IPS DF 19.7 (cell line): ENCODE measurements at regions not wholly inside any gene's neighbourhood (a gene's known extent, or its start where the extent isn't known, plus 50 kb on each side); places are given as distances from the start of the nearest gene placed in this dataset.

Source experiments
- DNase-seq: peaks from one replicate; pipeline ENCODE4 v3.0.0-alpha.2; 2013; ENCODE audit warnings: low read depth, low spot score

GRCh38 chr5:34502581-34502980, 153.5 kb upstream of the RAI14 start:
- no peak for DNase-seq

GRCh38 chr5:34503379-34504253, 152.5 kb upstream of the RAI14 start:
- DNase-seq, result no peak

- DNase-seq, result no peak
Observed at GRCh38 chr5:34504967-34505366, 151.2 kb upstream of the RAI14 start.

GRCh38 chr5:34505731-34506130, 150.4 kb upstream of the RAI14 start:
- DNase-seq, result no peak

GRCh38 chr5:34507933-34508332, 148.2 kb upstream of the RAI14 start:
- DNase-seq, result no peak

- DNase-seq, result no peak
Observed at GRCh38 chr5:34509392-34509791, 146.7 kb upstream of the RAI14 start.

- no peak for DNase-seq
Observed at GRCh38 chr5:34510002-34510401, 146.1 kb upstream of the RAI14 start.

- no peak for DNase-seq
Observed at GRCh38 chr5:34511063-34511462, 145.1 kb upstream of the RAI14 start.

GRCh38 chr5:34511481-34511880, 144.6 kb upstream of the RAI14 start:
- DNase-seq, result no peak

- no peak for DNase-seq
Observed at GRCh38 chr5:34511915-34512314, 144.2 kb upstream of the RAI14 start.

GRCh38 chr5:34516166-34516565, 140.0 kb upstream of the RAI14 start:
- no peak for DNase-seq

- no peak for DNase-seq
Observed at GRCh38 chr5:34516686-34517085, 139.4 kb upstream of the RAI14 start.

GRCh38 chr5:34517249-34517648, 138.9 kb upstream of the RAI14 start:
- DNase-seq, result no peak

GRCh38 chr5:34519489-34520220, 136.5 kb upstream of the RAI14 start:
- DNase-seq, result no peak

- no peak for DNase-seq
Observed at GRCh38 chr5:34521628-34522290, 134.4 kb upstream of the RAI14 start.

GRCh38 chr5:34522599-34523386, 133.3 kb upstream of the RAI14 start:
- DNase-seq, result peak; percentile 96

- DNase-seq, result no peak
Observed at GRCh38 chr5:34523387-34523726, 132.8 kb upstream of the RAI14 start.

- DNase-seq, result no peak
Observed at GRCh38 chr5:34524123-34524522, 132.0 kb upstream of the RAI14 start.

GRCh38 chr5:34525761-34526160, 130.4 kb upstream of the RAI14 start:
- DNase-seq, result no peak

GRCh38 chr5:34526682-34527305, 129.3 kb upstream of the RAI14 start:
- no peak for DNase-seq
